ENCODE measurements at regions not wholly inside any gene's neighbourhood (a gene's known extent, or its start where the extent isn't known, plus 50 kb on each side); places are given as distances from the start of the nearest gene placed in this dataset.
A peak's percentile ranks its signal among the peaks of the same experiment; 100 is the strongest.

- no peak overlapping the region for H2BK15ac ChIP-seq (ENCODE audit: low read length)
- no peak overlapping the region for H3K18ac ChIP-seq (ENCODE audit: extremely low read depth, low read length)
- peak overlapping the region; percentile 89; the same call in 1 of the 2 replicates for H2AFZ ChIP-seq (ENCODE audit: low read length)
- POLR2A ChIA-PET (ENCODE audit: partially characterized antibody): no interaction called here
- no peak for FAIRE-seq
- no peak overlapping the region for H2BK20ac ChIP-seq (ENCODE audit: low read length)
- no peak for TF ChIP-seq PHF8 (conservative IDR thresholded peaks at IDR 0.05; ENCODE audit: low read depth, low read length)
- no peak for TF ChIP-seq SIN3A (conservative IDR thresholded peaks at IDR 0.05 in 1 of 2, IDR thresholded peaks at IDR 0.05 in 1 of 2; ENCODE audit: low read depth in 1 of 2, low read length in 2 of 2)
- TF ChIP-seq CREB1 (IDR thresholded peaks at IDR 0.05): no peak
- no peak overlapping the region for H3K14ac ChIP-seq (ENCODE audit: insufficient read length)
- no peaks in the 10 kb centered on the region for H3K27me3 ChIP-seq (replicated peaks in 1 of 4; ENCODE audit: control insufficient read depth in 3 of 4, extremely low read depth in 1 of 4, insufficient read depth in 3 of 4, low read length in 3 of 4)
- H3K36me3 ChIP-seq (ENCODE audit: control insufficient read depth in 2 of 4, insufficient read depth in 4 of 4, low read length in 3 of 4): no peaks in the 10 kb centered on the region
- no peaks in the 10 kb centered on the region for H3K9me3 ChIP-seq (ENCODE audit: insufficient read depth in 2 of 2, low read depth in 1 of 2, low read length in 1 of 2)
- no peak overlapping the region for H2BK12ac ChIP-seq (ENCODE audit: low read depth, low read length)
- H3K27ac ChIP-seq (ENCODE audit: low read depth, low read length): no peak overlapping the region
- no peaks in the 10 kb centered on the region for H4K20me1 ChIP-seq (replicated peaks in 1 of 2; ENCODE audit: control insufficient read depth in 1 of 2, insufficient read depth in 2 of 2, low read length in 2 of 2)
- H3K79me2 ChIP-seq (ENCODE audit: control insufficient read depth in 1 of 2, insufficient read depth in 2 of 2, low read length in 2 of 2): no peaks in the 10 kb centered on the region
- H4K91ac ChIP-seq (replicated peaks; ENCODE audit: insufficient read length, low read length): no peak overlapping the region
- no peak overlapping the region for H4K5ac ChIP-seq (ENCODE audit: insufficient read length, low read depth, low read length)
- no peak overlapping the region for H3K56ac ChIP-seq (replicated peaks; ENCODE audit: insufficient read length, low read depth, low read length)
- H3K4me2 ChIP-seq (ENCODE audit: insufficient read depth in 1 of 2, low read depth in 2 of 2, low read length in 2 of 2): no peak overlapping the region
- WGBS, 2 experiments (ENCODE audit: extremely low coverage in 1 of 2, insufficient coverage in 1 of 2, insufficient read length in 1 of 2, insufficient replicate concordance in 2 of 2, low coverage in 1 of 2, low lambda C conversion rate in 2 of 2, missing lambda C conversion rate in 1 of 2): 75% methylated on average over 6 of the region's 6 CpGs; no CpG with 5 or more reads in 1 of the 2 experiments
- no peaks in the 10 kb centered on the region for H3K4me1 ChIP-seq (replicated peaks in 1 of 4; ENCODE audit: control insufficient read depth in 3 of 4, insufficient read depth in 4 of 4, low read length in 3 of 4)
- no peak for DNase-seq (ENCODE audit: low read depth in 1 of 2, low spot score in 2 of 2)
- H3K4me3 ChIP-seq (ENCODE audit: extremely low read depth in 1 of 4, insufficient read depth in 2 of 4, low read depth in 3 of 4, low read length in 4 of 4): no peak overlapping the region
- no peak overlapping the region for H3K4ac ChIP-seq (replicated peaks; ENCODE audit: insufficient read length, low read depth, low read length)
- no peak overlapping the region for H4K8ac ChIP-seq (ENCODE audit: extremely low read depth, insufficient read depth, low read length)
- no peaks in the 10 kb centered on the region for H3K79me1 ChIP-seq (ENCODE audit: low read depth, low read length)
- CTCF ChIA-PET (ENCODE audit: partially characterized antibody): interaction anchor here (1.8 kb wide), 1 partner anchor 12 kb away, joined by 6 read pairs; no protein-coding TSS in a partner anchor
- H2BK5ac ChIP-seq (ENCODE audit: low read depth, low read length): no peak overlapping the region
- H3K23ac ChIP-seq (ENCODE audit: insufficient read length): no peak overlapping the region
- no peak overlapping the region for H3K9ac ChIP-seq (replicated peaks in 1 of 4; ENCODE audit: extremely low read depth in 1 of 4, low read depth in 3 of 4, low read length in 3 of 4)
- H3K23me2 ChIP-seq (ENCODE audit: low read depth, low read length): no peaks in the 10 kb centered on the region
- no peak overlapping the region for H2AK5ac ChIP-seq (ENCODE audit: low read depth, low read length)
- H2BK120ac ChIP-seq (replicated peaks; ENCODE audit: low read depth, low read length): no peak overlapping the region
Observed at GRCh38 chr3:68402235-68402918, 530.0 kb downstream of the TAFA4 start.
